ENCODE measurements at regions not wholly inside any gene's neighbourhood (a gene's known extent, or its start where the extent isn't known, plus 50 kb on each side); places are given as distances from the start of the nearest gene placed in this dataset.

DNA sequence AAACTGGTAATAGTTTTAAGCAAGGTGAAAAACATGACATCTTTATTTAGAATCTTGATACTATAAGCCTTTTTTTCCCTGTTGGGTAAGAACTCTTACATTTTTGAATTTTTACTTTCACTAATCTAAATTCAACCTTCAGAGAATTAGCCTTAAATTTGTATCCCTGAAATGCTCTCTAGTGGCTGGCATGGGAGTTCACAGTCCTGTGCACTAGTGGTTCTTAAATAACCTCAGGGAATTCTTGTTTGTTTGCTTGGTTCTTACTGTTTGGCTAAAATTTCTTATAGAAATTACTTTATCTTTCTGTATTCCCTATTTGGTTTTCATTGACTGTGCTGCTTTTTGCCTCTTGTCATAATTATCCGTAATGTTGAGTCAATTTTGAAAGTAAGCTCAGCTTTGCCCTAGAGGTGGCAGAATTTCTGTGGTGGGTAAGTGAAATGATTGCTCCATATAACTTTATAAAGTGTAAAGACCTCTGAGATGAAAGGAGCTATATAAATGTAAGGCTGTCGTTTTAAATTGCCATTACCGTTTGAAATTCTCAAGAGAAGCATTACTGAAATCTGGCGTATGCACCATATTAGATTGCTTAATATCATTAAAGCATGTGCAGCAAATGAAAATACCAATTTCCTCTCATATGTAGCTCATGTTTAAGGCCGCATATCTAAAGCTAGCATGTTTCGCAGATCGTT lies 391.3 kb upstream of the FIGN start:
- H3K4me2 ChIP-seq = no peak overlapping the region
- H3K27me3 ChIP-seq (ENCODE audit: insufficient read depth) = no peaks in the 10 kb centered on the region
- no peak overlapping the region for H3K9ac ChIP-seq
- H3K9me2 ChIP-seq = no peaks in the 10 kb centered on the region
- WGBS (ENCODE audit: low lambda C conversion rate) = 73% methylated on average over 7 of the region's 7 CpGs
- ChIA-PET CTCF (interaction anchor here (0.6 to 2.3 kb wide), 14 partner anchors 9 to 1517 kb away, joined by 3 to 8 read pairs (median 3); no protein-coding TSS in a partner anchor), POLR2A (no interaction called here)
- no peak overlapping the region for H2AFZ ChIP-seq (ENCODE audit: low read depth)
- H3K4me1 ChIP-seq (ENCODE audit: control insufficient read depth in 1 of 2, insufficient read depth in 2 of 2, low read depth in 1 of 2, low read length in 1 of 2) = no peaks in the 10 kb centered on the region; a peak in 2 of 4 replicates
- TF ChIP-seq SMC3 (IDR thresholded peaks at IDR 0.05; ENCODE audit: low read depth, low read length) (peak; percentile 27), EP300 (IDR thresholded peaks at IDR 0.05; ENCODE audit: borderline replicate concordance in 1 of 2, low read depth in 1 of 2, low read length in 1 of 2) (no peak), GATA2 (CRISPR knock-in tag; IDR thresholded peaks at IDR 0.05) (peak; percentile 36; the same call in 1 of the 2 replicates), FOXM1 (IDR thresholded peaks at IDR 0.05; ENCODE audit: low read depth) (no peak), NRF1 (IDR thresholded peaks at IDR 0.05; ENCODE audit: low read depth, low read length) (no peak), RAD21 (IDR thresholded peaks at IDR 0.05; ENCODE audit: low read length) (peak; percentile 58)
- TF ChIP-seq, protein P1, sequence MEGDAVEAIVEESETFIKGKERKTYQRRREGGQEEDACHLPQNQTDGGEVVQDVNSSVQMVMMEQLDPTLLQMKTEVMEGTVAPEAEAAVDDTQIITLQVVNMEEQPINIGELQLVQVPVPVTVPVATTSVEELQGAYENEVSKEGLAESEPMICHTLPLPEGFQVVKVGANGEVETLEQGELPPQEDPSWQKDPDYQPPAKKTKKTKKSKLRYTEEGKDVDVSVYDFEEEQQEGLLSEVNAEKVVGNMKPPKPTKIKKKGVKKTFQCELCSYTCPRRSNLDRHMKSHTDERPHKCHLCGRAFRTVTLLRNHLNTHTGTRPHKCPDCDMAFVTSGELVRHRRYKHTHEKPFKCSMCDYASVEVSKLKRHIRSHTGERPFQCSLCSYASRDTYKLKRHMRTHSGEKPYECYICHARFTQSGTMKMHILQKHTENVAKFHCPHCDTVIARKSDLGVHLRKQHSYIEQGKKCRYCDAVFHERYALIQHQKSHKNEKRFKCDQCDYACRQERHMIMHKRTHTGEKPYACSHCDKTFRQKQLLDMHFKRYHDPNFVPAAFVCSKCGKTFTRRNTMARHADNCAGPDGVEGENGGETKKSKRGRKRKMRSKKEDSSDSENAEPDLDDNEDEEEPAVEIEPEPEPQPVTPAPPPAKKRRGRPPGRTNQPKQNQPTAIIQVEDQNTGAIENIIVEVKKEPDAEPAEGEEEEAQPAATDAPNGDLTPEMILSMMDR (IDR thresholded peaks at IDR 0.05) = peak; percentile 41
- TF ChIP-seq, protein P2, sequence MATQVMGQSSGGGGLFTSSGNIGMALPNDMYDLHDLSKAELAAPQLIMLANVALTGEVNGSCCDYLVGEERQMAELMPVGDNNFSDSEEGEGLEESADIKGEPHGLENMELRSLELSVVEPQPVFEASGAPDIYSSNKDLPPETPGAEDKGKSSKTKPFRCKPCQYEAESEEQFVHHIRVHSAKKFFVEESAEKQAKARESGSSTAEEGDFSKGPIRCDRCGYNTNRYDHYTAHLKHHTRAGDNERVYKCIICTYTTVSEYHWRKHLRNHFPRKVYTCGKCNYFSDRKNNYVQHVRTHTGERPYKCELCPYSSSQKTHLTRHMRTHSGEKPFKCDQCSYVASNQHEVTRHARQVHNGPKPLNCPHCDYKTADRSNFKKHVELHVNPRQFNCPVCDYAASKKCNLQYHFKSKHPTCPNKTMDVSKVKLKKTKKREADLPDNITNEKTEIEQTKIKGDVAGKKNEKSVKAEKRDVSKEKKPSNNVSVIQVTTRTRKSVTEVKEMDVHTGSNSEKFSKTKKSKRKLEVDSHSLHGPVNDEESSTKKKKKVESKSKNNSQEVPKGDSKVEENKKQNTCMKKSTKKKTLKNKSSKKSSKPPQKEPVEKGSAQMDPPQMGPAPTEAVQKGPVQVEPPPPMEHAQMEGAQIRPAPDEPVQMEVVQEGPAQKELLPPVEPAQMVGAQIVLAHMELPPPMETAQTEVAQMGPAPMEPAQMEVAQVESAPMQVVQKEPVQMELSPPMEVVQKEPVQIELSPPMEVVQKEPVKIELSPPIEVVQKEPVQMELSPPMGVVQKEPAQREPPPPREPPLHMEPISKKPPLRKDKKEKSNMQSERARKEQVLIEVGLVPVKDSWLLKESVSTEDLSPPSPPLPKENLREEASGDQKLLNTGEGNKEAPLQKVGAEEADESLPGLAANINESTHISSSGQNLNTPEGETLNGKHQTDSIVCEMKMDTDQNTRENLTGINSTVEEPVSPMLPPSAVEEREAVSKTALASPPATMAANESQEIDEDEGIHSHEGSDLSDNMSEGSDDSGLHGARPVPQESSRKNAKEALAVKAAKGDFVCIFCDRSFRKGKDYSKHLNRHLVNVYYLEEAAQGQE (IDR thresholded peaks at IDR 0.05; ENCODE audit: low read depth, low read length) = no peak
- TF ChIP-seq, protein P3, sequence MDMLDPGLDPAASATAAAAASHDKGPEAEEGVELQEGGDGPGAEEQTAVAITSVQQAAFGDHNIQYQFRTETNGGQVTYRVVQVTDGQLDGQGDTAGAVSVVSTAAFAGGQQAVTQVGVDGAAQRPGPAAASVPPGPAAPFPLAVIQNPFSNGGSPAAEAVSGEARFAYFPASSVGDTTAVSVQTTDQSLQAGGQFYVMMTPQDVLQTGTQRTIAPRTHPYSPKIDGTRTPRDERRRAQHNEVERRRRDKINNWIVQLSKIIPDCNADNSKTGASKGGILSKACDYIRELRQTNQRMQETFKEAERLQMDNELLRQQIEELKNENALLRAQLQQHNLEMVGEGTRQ (IDR thresholded peaks at IDR 0.05; ENCODE audit: borderline replicate concordance, low read depth, low read length) = no peak
- no peak overlapping the region for H3K4me3 ChIP-seq (ENCODE audit: low read depth in 2 of 2, low read length in 1 of 2)
- no peak for DNase-seq
- H3K79me2 ChIP-seq (ENCODE audit: insufficient read depth) = no peaks in the 10 kb centered on the region
- no peaks in the 10 kb centered on the region for H3K9me3 ChIP-seq
- H3K36me3 ChIP-seq (replicated peaks in 1 of 2; ENCODE audit: control insufficient read depth in 1 of 2, insufficient read depth in 2 of 2, low read length in 1 of 2) = no peaks in the 10 kb centered on the region
- H4K20me1 ChIP-seq (ENCODE audit: insufficient read depth) = no peaks in the 10 kb centered on the region
- no peaks in the 10 kb centered on the region for H3F3A ChIP-seq (replicated peaks; ENCODE audit: insufficient read depth)
- peak overlapping the region in 1 of 2 experiments; percentile 34; a peak in 1 of 4 replicates for H3K27ac ChIP-seq (ENCODE audit: low read depth in 2 of 2, low read length in 1 of 2)

All from SK-N-SH (cell line).